HG03442 (cell line): ENCODE measurements at regions not wholly inside any gene's neighbourhood (a gene's known extent, or its start where the extent isn't known, plus 50 kb on each side); places are given as distances from the start of the nearest gene placed in this dataset.
A peak's percentile ranks its signal among the peaks of the same experiment; 100 is the strongest.
"Not testable (repeated sequence)": the region's sequence is repeated elsewhere in the genome, so short reads cannot be mapped to it uniquely, and the experiment has no call there.

ENCODE experiments used
- ATAC-seq: cut with Tn5 transposase; IDR thresholded peaks from one replicate; pipeline ENCODE4 v1.9.1; 2021; ENCODE audit warnings: mild to moderate bottlenecking, moderate library complexity; ENCODE audit not compliant: unreplicated experiment

GRCh38 chr14:81738946-81739659, 205.4 kb upstream of the SEL1L start:
- no peak for ATAC-seq

- ATAC-seq = no peak
These were observed 210.0 kb upstream of the SEL1L start for GRCh38 chr14:81743605-81744004.

- no peak for ATAC-seq
These were observed 217.5 kb upstream of the SEL1L start for GRCh38 chr14:81751198-81751597.

- no peak for ATAC-seq
These were observed 225.9 kb upstream of the SEL1L start for GRCh38 chr14:81759541-81759940.

GRCh38 chr14:81765651-81766275, 232.1 kb upstream of the SEL1L start:
- peak; percentile 72 for ATAC-seq

GRCh38 chr14:81766321-81766915, 232.8 kb upstream of the SEL1L start:
- ATAC-seq = no peak

GRCh38 chr14:81767266-81767995, 233.8 kb upstream of the SEL1L start:
- no peak for ATAC-seq

- no peak for ATAC-seq
These were observed 238.1 kb upstream of the SEL1L start for GRCh38 chr14:81771651-81772275.

GRCh38 chr14:81772381-81772780, 238.7 kb upstream of the SEL1L start:
- ATAC-seq = no peak

- ATAC-seq = no peak
These were observed 242.9 kb upstream of the SEL1L start for GRCh38 chr14:81776531-81776930.

- ATAC-seq = not testable (repeated sequence)
These were observed 248.1 kb upstream of the SEL1L start for GRCh38 chr14:81781798-81782197.

GRCh38 chr14:81784084-81784483, 250.4 kb upstream of the SEL1L start:
- no peak for ATAC-seq

- ATAC-seq = no peak
These were observed 263.7 kb upstream of the SEL1L start for GRCh38 chr14:81797315-81797714.

- ATAC-seq = no peak
These were observed 268.3 kb upstream of the SEL1L start for GRCh38 chr14:81801921-81802320.

GRCh38 chr14:81802341-81802740, 268.7 kb upstream of the SEL1L start:
- no peak for ATAC-seq

GRCh38 chr14:81805785-81806184, 272.1 kb upstream of the SEL1L start:
- no peak for ATAC-seq

GRCh38 chr14:81811705-81812269, 278.1 kb upstream of the SEL1L start:
- no peak for ATAC-seq

GRCh38 chr14:81818271-81818670, 284.6 kb upstream of the SEL1L start:
- no peak for ATAC-seq

GRCh38 chr14:81819344-81819743, 285.7 kb upstream of the SEL1L start:
- no peak for ATAC-seq

GRCh38 chr14:81819910-81820309, 286.3 kb upstream of the SEL1L start:
- ATAC-seq = no peak

- no peak for ATAC-seq
These were observed 292.4 kb upstream of the SEL1L start for GRCh38 chr14:81826081-81826480.
